Upper lobe of right lung (tissue), 1 donor: ENCODE measurements at regions not wholly inside any gene's neighbourhood (a gene's known extent, or its start where the extent isn't known, plus 50 kb on each side); places are given as distances from the start of the nearest gene placed in this dataset.

Experiments
- ATAC-seq: fragments of 200-7000 bp; cut with Tn5 transposase; one replicate; pipeline ENCODE4 v1.9.1; 2020; ENCODE audit warnings: mild to moderate bottlenecking, moderate library complexity
- DNase-seq: peaks from one replicate; pipeline ENCODE4 v3.0.0-alpha.2; 2020
- H3K27ac ChIP-seq: fragments of 200-600 bp; one replicate; pipeline ENCODE4 v1.8.0; 2022
- H3K27me3 ChIP-seq: fragments of 200-600 bp; one replicate; pipeline ENCODE4 v1.8.0; 2022; ENCODE audit warnings: mild to moderate bottlenecking
- H3K36me3 ChIP-seq: fragments of 200-600 bp; one replicate; pipeline ENCODE4 v1.8.0; 2022
- H3K4me1 ChIP-seq: fragments of 200-600 bp; one replicate; pipeline ENCODE4 v1.8.0; 2022
- H3K4me3 ChIP-seq: fragments of 200-600 bp; one replicate; pipeline ENCODE4 v1.8.0; 2022; ENCODE audit warnings: mild to moderate bottlenecking
- H3K9me3 ChIP-seq: fragments of 200-600 bp; one replicate; pipeline ENCODE4 v1.8.0; 2022
- CTCF ChIP-seq: fragments of 200-600 bp; IDR thresholded peaks from one replicate; pipeline ENCODE4 v1.8.0; 2022; ENCODE audit warnings: antibody characterized with exemption
- intact Hi-C: fragments of 100-400 bp; cut with DNase I; formaldehyde crosslinking; loops from one replicate; pipeline ENCODE4 v1.11.0; 2022
- donor health status: DM: no; HTN: yes; CAD: no; lungs with severe emphysema.

GRCh38 chr13:47457626-47458025, 543.4 kb downstream of the SUCLA2 start:
- DNase-seq, result no peak
- H3K36me3 ChIP-seq, result no peaks in the 10 kb centered on the region
- H3K4me3 ChIP-seq, result no peak overlapping the region
- no peak overlapping the region for H3K27ac ChIP-seq
- intact Hi-C loops, result no loop called here
- H3K27me3 ChIP-seq, result no peaks in the 10 kb centered on the region
- no peak for TF ChIP-seq CTCF
- H3K4me1 ChIP-seq, result no peaks in the 10 kb centered on the region
- ATAC-seq, result no peak
- H3K9me3 ChIP-seq, result no peaks in the 10 kb centered on the region

- DNase-seq, result no peak
- intact Hi-C loops, result no loop called here
- H3K36me3 ChIP-seq, result no peaks in the 10 kb centered on the region
- ATAC-seq, result peak; percentile 89
- no peak overlapping the region for H3K4me3 ChIP-seq
- H3K4me1 ChIP-seq, result no peaks in the 10 kb centered on the region
- no peak overlapping the region for H3K27ac ChIP-seq
- no peak for TF ChIP-seq CTCF
- no peaks in the 10 kb centered on the region for H3K27me3 ChIP-seq
- H3K9me3 ChIP-seq, result no peaks in the 10 kb centered on the region
Observed at GRCh38 chr13:47455626-47456025, 545.4 kb downstream of the SUCLA2 start.

- Histone ChIP-seq H3K27me3 (no peaks in the 10 kb centered on the region), H3K4me3 (no peak overlapping the region), H3K36me3 (no peaks in the 10 kb centered on the region), H3K27ac (no peak overlapping the region), H3K4me1 (no peaks in the 10 kb centered on the region), H3K9me3 (no peaks in the 10 kb centered on the region)
- no peak for TF ChIP-seq CTCF
- intact Hi-C loops, result no loop called here
- ATAC-seq (no peak), DNase-seq (no peak)
Observed at GRCh38 chr13:47454986-47455385, 546.1 kb downstream of the SUCLA2 start.

GRCh38 chr13:47437406-47437805, 540.6 kb upstream of the HTR2A start:
- Histone ChIP-seq H3K4me1 (no peaks in the 10 kb centered on the region), H3K36me3 (no peaks in the 10 kb centered on the region), H3K27ac (no peak overlapping the region), H3K9me3 (peaks cover 4% of the 10 kb centered on the region), H3K4me3 (no peak overlapping the region), H3K27me3 (no peaks in the 10 kb centered on the region)
- TF ChIP-seq CTCF, result no peak
- DNase-seq, result no peak
- intact Hi-C loops, result no loop called here
- ATAC-seq, result no peak

- H3K27ac ChIP-seq, result no peak overlapping the region
- TF ChIP-seq CTCF, result no peak
- intact Hi-C loops, result no loop called here
- H3K9me3 ChIP-seq, result peaks cover 4% of the 10 kb centered on the region
- no peaks in the 10 kb centered on the region for H3K27me3 ChIP-seq
- no peak overlapping the region for H3K4me3 ChIP-seq
- ATAC-seq, result no peak
- no peak for DNase-seq
- no peaks in the 10 kb centered on the region for H3K36me3 ChIP-seq
- H3K4me1 ChIP-seq, result no peaks in the 10 kb centered on the region
Observed at GRCh38 chr13:47433461-47434005, 536.7 kb upstream of the HTR2A start.
